SK-N-SH (cell line): ENCODE measurements at regions not wholly inside any gene's neighbourhood (a gene's known extent, or its start where the extent isn't known, plus 50 kb on each side); places are given as distances from the start of the nearest gene placed in this dataset.

Source experiments
- CTCF ChIA-PET: fragments of 300-600, 350-600 bp; formaldehyde crosslinking; extraction: SDS; loops from one replicate; lab custom pipeline; 2021; lab: Yijun Ruan, JAX
- POLR2A ChIA-PET: fragments of 350-600 bp; sonication (Branson Sonifier 250); formaldehyde crosslinking; extraction: SDS; loops from one replicate; lab custom pipeline; 2020; ENCODE audit warnings: antibody characterized with exemption, inconsistent platforms; lab: Yijun Ruan, JAX
- DNase-seq: peaks from one replicate; pipeline ENCODE4 v3.0.0; 2012
- H2AFZ ChIP-seq: fragments of 200-600 bp; sonication (generic); 2 replicates; pipeline ENCODE4 v1.8.1; 2016; ENCODE audit warnings: antibody characterized with exemption, mild to moderate bottlenecking, low read depth
- H3F3A ChIP-seq: fragments of 200-600 bp; sonication (generic); replicated peaks from 2 replicates; pipeline ENCODE3; 2016; ENCODE audit warnings: antibody characterized with exemption, mild to moderate bottlenecking; ENCODE audit not compliant: insufficient read depth
- H3K27ac ChIP-seq, 2 experiments: fragments of 200-500 bp in 1 of 2; fragments of 200-600 bp in 1 of 2; sonication (Bioruptor generic) in 1 of 2; sonication (generic), shearing (Covaris generic) in 1 of 2; 2 replicates each; pipeline versions ENCODE4 v1.5.1 to v1.6.1; 2014 to 2016; ENCODE audit warnings: low read depth in 2 of 2, inconsistent platforms in 1 of 2, low read length in 1 of 2, mild to moderate bottlenecking in 1 of 2, mixed read lengths in 1 of 2
- H3K27me3 ChIP-seq: fragments of 200-600 bp; sonication (generic), shearing (Covaris generic); 2 replicates; pipeline ENCODE4 v1.6.1; 2016; ENCODE audit warnings: mixed run types; ENCODE audit not compliant: insufficient read depth
- H3K36me3 ChIP-seq, 2 experiments: fragments of 200-500 bp in 1 of 2; fragments of 200-600 bp in 1 of 2; sonication (Bioruptor generic) in 1 of 2; sonication (generic) in 1 of 2; replicated peaks in 1 of 2; 2 replicates each; pipeline versions ENCODE3 to v1.5.1; 2014 to 2016; ENCODE audit warnings: low read length in 1 of 2, mild to moderate bottlenecking in 1 of 2; ENCODE audit not compliant: insufficient read depth in 2 of 2, control insufficient read depth in 1 of 2
- H3K4me1 ChIP-seq, 2 experiments: fragments of 200-500 bp in 1 of 2; fragments of 200-600 bp in 1 of 2; sonication (Bioruptor generic) in 1 of 2; sonication (generic), shearing (Covaris generic) in 1 of 2; 2 replicates each; pipeline versions ENCODE4 v1.5.1 to v1.6.1; 2014 to 2016; ENCODE audit warnings: low read depth in 1 of 2, low read length in 1 of 2, mixed run types in 1 of 2; ENCODE audit not compliant: insufficient read depth in 2 of 2, control insufficient read depth in 1 of 2
- H3K4me2 ChIP-seq: fragments of 200-600 bp; sonication (generic), shearing (Covaris generic); 2 replicates; pipeline ENCODE4 v1.6.1; 2017; ENCODE audit warnings: mixed run types
- H3K4me3 ChIP-seq, 2 experiments: fragments of 200-500 bp in 1 of 2; fragments of 200-600 bp in 1 of 2; sonication (Bioruptor generic) in 1 of 2; sonication (generic), shearing (Covaris generic) in 1 of 2; 2 replicates each; pipeline versions ENCODE4 v1.5.1 to v1.8.1; 2014 to 2016; ENCODE audit warnings: low read depth in 2 of 2, inconsistent platforms in 1 of 2, low read length in 1 of 2, mild to moderate bottlenecking in 1 of 2, mixed read lengths in 1 of 2, moderate library complexity in 1 of 2
- H3K79me2 ChIP-seq: fragments of 200-600 bp; sonication (generic); 2 replicates; pipeline ENCODE4 v1.8.1; 2017; ENCODE audit warnings: mild to moderate bottlenecking; ENCODE audit not compliant: insufficient read depth
- H3K9ac ChIP-seq: fragments of 200-600 bp; sonication (generic); 2 replicates; pipeline ENCODE4 v1.6.1; 2017; ENCODE audit warnings: mixed run types
- H3K9me2 ChIP-seq: fragments of 200-600 bp; sonication (generic); 2 replicates; pipeline ENCODE4 v1.6.1; 2017; ENCODE audit warnings: mixed run types
- H3K9me3 ChIP-seq: fragments of 200-600 bp; sonication (generic); 2 replicates; pipeline ENCODE4 v1.6.1; 2017; ENCODE audit warnings: mixed run types, mild to moderate bottlenecking, moderate library complexity
- H4K20me1 ChIP-seq: fragments of 200-600 bp; sonication (generic); 2 replicates; pipeline ENCODE4 v1.6.1; 2017; ENCODE audit warnings: mild to moderate bottlenecking, mixed run types; ENCODE audit not compliant: insufficient read depth
- ELF1 ChIP-seq: IDR thresholded peaks from 2 replicates; pipeline ENCODE4 v1.4.0; 2012
- EP300 ChIP-seq, 2 experiments: IDR thresholded peaks; 2 replicates each; pipeline versions ENCODE4 v1.4.0 to v1.6.1; 2012; ENCODE audit warnings: borderline replicate concordance in 1 of 2, low read depth in 1 of 2, low read length in 1 of 2
- EZH2phosphoT487 ChIP-seq: fragments of 200-600 bp; sonication (generic); IDR thresholded peaks from 2 replicates; pipeline ENCODE4 v1.6.1; 2017; ENCODE audit warnings: low read depth, mixed run types, mild to moderate bottlenecking, antibody characterized with exemption, moderate library complexity, borderline replicate concordance
- FOSL2 ChIP-seq: IDR thresholded peaks from 2 replicates; pipeline ENCODE4 v1.4.0; 2012; ENCODE audit warnings: low read depth, mild to moderate bottlenecking, moderate library complexity, borderline replicate concordance
- FOXJ3 ChIP-seq: sonication (generic); formaldehyde crosslinking; IDR thresholded peaks from 2 replicates; pipeline ENCODE4 v1.5.1; 2020; ENCODE audit warnings: mild to moderate bottlenecking, missing genetic modification reagents
- GABPA ChIP-seq: IDR thresholded peaks from 2 replicates; pipeline ENCODE4 v1.4.0; 2012; ENCODE audit warnings: low read depth, mild to moderate bottlenecking
- GATA2 ChIP-seq: sonication (generic); formaldehyde crosslinking; IDR thresholded peaks from 2 replicates; pipeline ENCODE4 v1.5.0; 2020; ENCODE audit warnings: mild to moderate bottlenecking, missing genetic modification reagents
- JUND ChIP-seq: IDR thresholded peaks from 2 replicates; pipeline ENCODE4 v1.4.0; 2012
- MXI1 ChIP-seq: IDR thresholded peaks from 2 replicates; pipeline ENCODE4 v1.6.1; 2012; ENCODE audit warnings: mild to moderate bottlenecking, low read depth, low read length, improper control_type of control experiment
- POLR2AphosphoS5 ChIP-seq: IDR thresholded peaks from 2 replicates; pipeline ENCODE4 v1.6.1; 2012; ENCODE audit warnings: low read depth, low read length
- RFX5 ChIP-seq: IDR thresholded peaks from 2 replicates; pipeline ENCODE4 v1.6.1; 2012; ENCODE audit warnings: mild to moderate bottlenecking, improper control_type of control experiment, low read length
- RXRA ChIP-seq: IDR thresholded peaks from 2 replicates; pipeline ENCODE4 v1.4.0; 2012; ENCODE audit warnings: low read depth, mild to moderate bottlenecking, borderline replicate concordance
- TCF12 ChIP-seq: IDR thresholded peaks from 2 replicates; pipeline ENCODE4 v1.4.0; 2012
- TEAD4 ChIP-seq: IDR thresholded peaks from 2 replicates; pipeline ENCODE4 v1.4.0; 2012; ENCODE audit warnings: mild to moderate bottlenecking, borderline replicate concordance; ENCODE audit not compliant: insufficient read depth
- WGBS: methylation state at CpG from one replicate; pipeline ENCODE4 v1.1.6; 2017; ENCODE audit warnings: low lambda C conversion rate; 5-methylcytosine and 5-hydroxymethylcytosine counted together
- TF ChIP-seq, protein P1 (sequence below): fragments of 200-600 bp; sonication (generic); IDR thresholded peaks from 2 replicates; pipeline ENCODE4 v1.6.1; 2017; ENCODE audit warnings: antibody characterized with exemption, mild to moderate bottlenecking, moderate library complexity
- TF ChIP-seq, protein P2 (sequence below): IDR thresholded peaks from 2 replicates; pipeline ENCODE4 v1.4.0; 2012; ENCODE audit warnings: low read depth, borderline replicate concordance
- TF ChIP-seq, protein P3 (sequence below): IDR thresholded peaks from 2 replicates; pipeline ENCODE4 v1.6.1; 2012; ENCODE audit warnings: mild to moderate bottlenecking, low read depth, low read length, moderate library complexity
- TF ChIP-seq, protein P4 (sequence below): fragments of 150-350 bp; IDR thresholded peaks from 2 replicates; pipeline ENCODE4 v1.6.1; 2016; ENCODE audit warnings: mild to moderate bottlenecking, low read depth, low read length

DNA sequence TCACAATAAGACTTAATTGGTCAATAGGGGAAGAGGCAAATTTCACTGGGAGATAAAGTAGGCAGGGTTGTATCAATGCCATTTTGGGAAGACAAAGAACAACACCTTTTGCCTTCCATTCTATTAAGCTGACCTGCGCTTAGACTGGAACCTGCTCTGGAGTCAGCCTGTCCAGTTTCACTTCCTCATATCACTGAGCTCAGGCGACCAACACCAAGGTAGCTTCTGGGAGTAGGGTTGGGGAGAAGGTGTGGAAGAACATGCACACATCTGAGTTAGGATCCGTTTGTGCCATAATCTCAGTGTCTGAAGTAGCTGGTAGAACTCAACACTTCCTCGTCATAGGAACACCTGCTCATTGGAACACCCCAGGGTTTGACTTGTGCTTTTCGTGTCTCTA is 527.4 kb upstream of the IGFBP3 start:
- H3K4me3 ChIP-seq: no peak overlapping the region
- H3K9ac ChIP-seq: no peak overlapping the region
- POLR2A ChIA-PET: no interaction called here
- no peak overlapping the region for H2AFZ ChIP-seq
- TF ChIP-seq EZH2phosphoT487: no peak
- TF ChIP-seq ELF1: no peak
- TF ChIP-seq GABPA: no peak
- TF ChIP-seq, protein P1, sequence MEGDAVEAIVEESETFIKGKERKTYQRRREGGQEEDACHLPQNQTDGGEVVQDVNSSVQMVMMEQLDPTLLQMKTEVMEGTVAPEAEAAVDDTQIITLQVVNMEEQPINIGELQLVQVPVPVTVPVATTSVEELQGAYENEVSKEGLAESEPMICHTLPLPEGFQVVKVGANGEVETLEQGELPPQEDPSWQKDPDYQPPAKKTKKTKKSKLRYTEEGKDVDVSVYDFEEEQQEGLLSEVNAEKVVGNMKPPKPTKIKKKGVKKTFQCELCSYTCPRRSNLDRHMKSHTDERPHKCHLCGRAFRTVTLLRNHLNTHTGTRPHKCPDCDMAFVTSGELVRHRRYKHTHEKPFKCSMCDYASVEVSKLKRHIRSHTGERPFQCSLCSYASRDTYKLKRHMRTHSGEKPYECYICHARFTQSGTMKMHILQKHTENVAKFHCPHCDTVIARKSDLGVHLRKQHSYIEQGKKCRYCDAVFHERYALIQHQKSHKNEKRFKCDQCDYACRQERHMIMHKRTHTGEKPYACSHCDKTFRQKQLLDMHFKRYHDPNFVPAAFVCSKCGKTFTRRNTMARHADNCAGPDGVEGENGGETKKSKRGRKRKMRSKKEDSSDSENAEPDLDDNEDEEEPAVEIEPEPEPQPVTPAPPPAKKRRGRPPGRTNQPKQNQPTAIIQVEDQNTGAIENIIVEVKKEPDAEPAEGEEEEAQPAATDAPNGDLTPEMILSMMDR: no peak
- no peak for TF ChIP-seq POLR2AphosphoS5
- TF ChIP-seq FOXJ3 (CRISPR knock-in tag): no peak
- no peak for TF ChIP-seq JUND
- no peak for TF ChIP-seq TEAD4
- no peak for TF ChIP-seq GATA2 (CRISPR knock-in tag)
- no peak for TF ChIP-seq RXRA
- no peak for TF ChIP-seq EP300 (IDR thresholded peaks at IDR 0.05; ENCODE audit: borderline replicate concordance in 1 of 2, low read depth in 1 of 2, low read length in 1 of 2)
- TF ChIP-seq, protein P2, sequence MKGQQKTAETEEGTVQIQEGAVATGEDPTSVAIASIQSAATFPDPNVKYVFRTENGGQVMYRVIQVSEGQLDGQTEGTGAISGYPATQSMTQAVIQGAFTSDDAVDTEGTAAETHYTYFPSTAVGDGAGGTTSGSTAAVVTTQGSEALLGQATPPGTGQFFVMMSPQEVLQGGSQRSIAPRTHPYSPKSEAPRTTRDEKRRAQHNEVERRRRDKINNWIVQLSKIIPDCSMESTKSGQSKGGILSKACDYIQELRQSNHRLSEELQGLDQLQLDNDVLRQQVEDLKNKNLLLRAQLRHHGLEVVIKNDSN: no peak
- no peak for TF ChIP-seq MXI1
- TF ChIP-seq, protein P3, sequence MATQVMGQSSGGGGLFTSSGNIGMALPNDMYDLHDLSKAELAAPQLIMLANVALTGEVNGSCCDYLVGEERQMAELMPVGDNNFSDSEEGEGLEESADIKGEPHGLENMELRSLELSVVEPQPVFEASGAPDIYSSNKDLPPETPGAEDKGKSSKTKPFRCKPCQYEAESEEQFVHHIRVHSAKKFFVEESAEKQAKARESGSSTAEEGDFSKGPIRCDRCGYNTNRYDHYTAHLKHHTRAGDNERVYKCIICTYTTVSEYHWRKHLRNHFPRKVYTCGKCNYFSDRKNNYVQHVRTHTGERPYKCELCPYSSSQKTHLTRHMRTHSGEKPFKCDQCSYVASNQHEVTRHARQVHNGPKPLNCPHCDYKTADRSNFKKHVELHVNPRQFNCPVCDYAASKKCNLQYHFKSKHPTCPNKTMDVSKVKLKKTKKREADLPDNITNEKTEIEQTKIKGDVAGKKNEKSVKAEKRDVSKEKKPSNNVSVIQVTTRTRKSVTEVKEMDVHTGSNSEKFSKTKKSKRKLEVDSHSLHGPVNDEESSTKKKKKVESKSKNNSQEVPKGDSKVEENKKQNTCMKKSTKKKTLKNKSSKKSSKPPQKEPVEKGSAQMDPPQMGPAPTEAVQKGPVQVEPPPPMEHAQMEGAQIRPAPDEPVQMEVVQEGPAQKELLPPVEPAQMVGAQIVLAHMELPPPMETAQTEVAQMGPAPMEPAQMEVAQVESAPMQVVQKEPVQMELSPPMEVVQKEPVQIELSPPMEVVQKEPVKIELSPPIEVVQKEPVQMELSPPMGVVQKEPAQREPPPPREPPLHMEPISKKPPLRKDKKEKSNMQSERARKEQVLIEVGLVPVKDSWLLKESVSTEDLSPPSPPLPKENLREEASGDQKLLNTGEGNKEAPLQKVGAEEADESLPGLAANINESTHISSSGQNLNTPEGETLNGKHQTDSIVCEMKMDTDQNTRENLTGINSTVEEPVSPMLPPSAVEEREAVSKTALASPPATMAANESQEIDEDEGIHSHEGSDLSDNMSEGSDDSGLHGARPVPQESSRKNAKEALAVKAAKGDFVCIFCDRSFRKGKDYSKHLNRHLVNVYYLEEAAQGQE: no peak
- TF ChIP-seq, protein P4, sequence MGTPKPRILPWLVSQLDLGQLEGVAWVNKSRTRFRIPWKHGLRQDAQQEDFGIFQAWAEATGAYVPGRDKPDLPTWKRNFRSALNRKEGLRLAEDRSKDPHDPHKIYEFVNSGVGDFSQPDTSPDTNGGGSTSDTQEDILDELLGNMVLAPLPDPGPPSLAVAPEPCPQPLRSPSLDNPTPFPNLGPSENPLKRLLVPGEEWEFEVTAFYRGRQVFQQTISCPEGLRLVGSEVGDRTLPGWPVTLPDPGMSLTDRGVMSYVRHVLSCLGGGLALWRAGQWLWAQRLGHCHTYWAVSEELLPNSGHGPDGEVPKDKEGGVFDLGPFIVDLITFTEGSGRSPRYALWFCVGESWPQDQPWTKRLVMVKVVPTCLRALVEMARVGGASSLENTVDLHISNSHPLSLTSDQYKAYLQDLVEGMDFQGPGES: no peak
- TF ChIP-seq TCF12: no peak
- no peak for TF ChIP-seq RFX5
- no peak for TF ChIP-seq FOSL2
- no peaks in the 10 kb centered on the region for H3F3A ChIP-seq
- H3K79me2 ChIP-seq: no peaks in the 10 kb centered on the region
- CTCF ChIA-PET: no interaction called here
- H4K20me1 ChIP-seq: no peaks in the 10 kb centered on the region
- no peak for DNase-seq
- no peaks in the 10 kb centered on the region for H3K4me1 ChIP-seq
- H3K9me2 ChIP-seq: no peaks in the 10 kb centered on the region
- no peak overlapping the region for H3K27ac ChIP-seq
- no peaks in the 10 kb centered on the region for H3K36me3 ChIP-seq
- H3K27me3 ChIP-seq: no peaks in the 10 kb centered on the region
- no peaks in the 10 kb centered on the region for H3K9me3 ChIP-seq
- 61% methylated on average over 5 of the region's 5 CpGs for WGBS
- H3K4me2 ChIP-seq: no peak overlapping the region
